GM19438 (cell line): ENCODE measurements at regions not wholly inside any gene's neighbourhood (a gene's known extent, or its start where the extent isn't known, plus 50 kb on each side); places are given as distances from the start of the nearest gene placed in this dataset.

ENCODE experiments used
- ATAC-seq: cut with Tn5 transposase; IDR thresholded peaks from one replicate; pipeline ENCODE4 v1.9.1; 2021; ENCODE audit warnings: low read depth; ENCODE audit not compliant: unreplicated experiment

GRCh38 chr6:22975079-22975478, 405.7 kb downstream of the HDGFL1 start:
- ATAC-seq, result no peak

GRCh38 chr6:22980446-22980845, 411.1 kb downstream of the HDGFL1 start:
- ATAC-seq, result no peak

- no peak for ATAC-seq
These were observed 432.8 kb downstream of the HDGFL1 start for GRCh38 chr6:23002044-23002619.

GRCh38 chr6:23003671-23004467, 434.5 kb downstream of the HDGFL1 start:
- ATAC-seq, result no peak

- no peak for ATAC-seq
These were observed 437.3 kb downstream of the HDGFL1 start for GRCh38 chr6:23006656-23007055.

GRCh38 chr6:23011615-23012014, 442.2 kb downstream of the HDGFL1 start:
- ATAC-seq, result no peak

- ATAC-seq, result no peak
These were observed 444.4 kb downstream of the HDGFL1 start for GRCh38 chr6:23013776-23014175.

GRCh38 chr6:23016696-23017095, 447.3 kb downstream of the HDGFL1 start:
- no peak for ATAC-seq

- ATAC-seq, result no peak
These were observed 452.1 kb downstream of the HDGFL1 start for GRCh38 chr6:23021487-23021886.

GRCh38 chr6:23027281-23027680, 457.9 kb downstream of the HDGFL1 start:
- ATAC-seq, result no peak

- no peak for ATAC-seq
These were observed 462.6 kb downstream of the HDGFL1 start for GRCh38 chr6:23031986-23032385.

GRCh38 chr6:23034926-23035325, 465.6 kb downstream of the HDGFL1 start:
- no peak for ATAC-seq

GRCh38 chr6:23036406-23036983, 467.1 kb downstream of the HDGFL1 start:
- no peak for ATAC-seq

GRCh38 chr6:23040899-23041298, 471.5 kb downstream of the HDGFL1 start:
- no peak for ATAC-seq

- no peak for ATAC-seq
These were observed 475.9 kb downstream of the HDGFL1 start for GRCh38 chr6:23045280-23045679.

GRCh38 chr6:23055523-23055922, 486.2 kb downstream of the HDGFL1 start:
- ATAC-seq, result no peak

GRCh38 chr6:23073821-23074220, 504.5 kb downstream of the HDGFL1 start:
- ATAC-seq, result no peak

GRCh38 chr6:23077772-23078171, 508.4 kb downstream of the HDGFL1 start:
- ATAC-seq, result no peak

GRCh38 chr6:23081701-23082100, 512.3 kb downstream of the HDGFL1 start:
- no peak for ATAC-seq

- ATAC-seq, result no peak
These were observed 516.7 kb downstream of the HDGFL1 start for GRCh38 chr6:23086100-23086499.

- ATAC-seq, result no peak
These were observed 518.1 kb downstream of the HDGFL1 start for GRCh38 chr6:23087471-23087870.

- ATAC-seq, result no peak
These were observed 519.4 kb downstream of the HDGFL1 start for GRCh38 chr6:23088761-23089160.
